ENCODE measurements at regions not wholly inside any gene's neighbourhood (a gene's known extent, or its start where the extent isn't known, plus 50 kb on each side); places are given as distances from the start of the nearest gene placed in this dataset.

DNA sequence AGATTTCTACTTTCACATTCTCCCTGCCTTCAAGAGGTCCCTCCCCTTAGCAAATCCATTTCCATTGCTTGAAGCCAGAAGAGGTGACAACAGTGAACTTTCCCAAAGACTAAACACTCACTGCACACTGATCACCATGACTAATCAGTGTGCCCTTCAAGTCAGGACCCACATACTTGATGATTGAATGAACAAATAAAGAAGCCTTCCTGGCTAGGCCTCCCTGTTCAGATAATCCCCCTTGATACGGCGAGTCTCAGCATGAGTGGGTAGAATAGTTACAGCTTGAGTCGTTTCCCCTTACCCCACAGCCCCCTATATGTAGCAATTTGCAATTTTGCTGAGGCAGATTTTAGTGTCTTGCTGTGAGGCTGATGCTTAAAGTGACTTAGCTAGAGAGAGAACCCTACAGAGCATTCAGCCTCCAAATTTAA is 102.2 kb downstream of the UNC5CL start:
- no peak for DNase-seq

DNA sequence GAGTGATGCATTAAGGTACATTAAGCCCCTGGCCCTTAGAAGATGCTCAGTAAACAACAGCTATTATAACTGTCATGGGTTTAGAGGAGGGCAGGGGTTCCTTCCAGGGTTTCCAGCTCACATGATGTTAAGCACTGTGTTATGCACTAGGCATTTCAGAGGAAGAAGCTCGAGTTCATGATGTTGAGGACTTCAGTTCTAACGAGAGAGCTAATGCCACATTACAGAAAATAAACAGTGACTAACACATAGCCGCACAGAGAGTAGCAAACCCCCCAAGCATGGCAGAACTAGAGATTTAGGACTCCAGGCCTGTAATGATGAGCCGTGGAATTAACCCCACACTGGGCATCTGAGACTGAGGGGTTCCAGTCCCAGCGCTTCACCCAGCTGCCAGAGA is 105.2 kb downstream of the UNC5CL start:
- DNase-seq, result no peak

DNA sequence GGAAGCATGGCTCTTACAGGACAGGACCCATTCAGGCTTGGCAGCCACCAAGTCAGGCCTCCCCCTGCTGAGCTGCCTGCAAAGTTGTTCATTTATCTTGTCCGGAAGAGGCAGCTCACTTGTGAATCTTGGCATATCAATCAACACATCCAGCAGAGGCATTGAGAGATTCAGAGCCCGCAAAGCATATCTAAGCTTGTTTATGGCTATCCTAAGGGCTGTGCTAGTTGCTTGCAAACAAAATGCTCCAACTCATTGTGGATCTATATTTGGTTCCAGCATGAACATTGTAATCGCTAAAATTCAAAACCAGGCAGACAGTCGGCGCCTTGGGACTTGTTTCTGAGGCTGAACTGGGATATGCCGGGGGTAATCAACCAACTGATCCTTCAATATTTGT is 106.1 kb downstream of the UNC5CL start:
- no peak for DNase-seq

DNA sequence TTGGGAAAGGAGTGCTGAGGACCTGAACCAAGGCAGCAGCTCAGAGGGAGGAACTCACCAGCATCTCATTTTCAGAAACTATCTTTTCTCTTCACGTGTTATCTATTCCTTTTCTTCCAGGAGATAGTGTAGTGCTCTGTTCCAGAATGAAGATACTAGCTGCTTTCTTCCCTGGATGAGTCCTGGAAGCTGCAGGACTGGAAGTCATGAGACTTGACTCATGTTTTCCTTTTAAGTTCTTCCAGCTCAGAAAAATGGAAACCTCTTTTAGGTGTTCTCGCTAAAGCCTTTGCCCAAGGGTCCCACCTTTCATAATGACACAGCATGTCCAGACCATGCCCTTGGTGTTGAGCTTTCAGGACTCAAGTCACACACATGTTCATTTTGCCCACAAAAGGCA is 106.7 kb downstream of the UNC5CL start:
- no peak for DNase-seq

DNA sequence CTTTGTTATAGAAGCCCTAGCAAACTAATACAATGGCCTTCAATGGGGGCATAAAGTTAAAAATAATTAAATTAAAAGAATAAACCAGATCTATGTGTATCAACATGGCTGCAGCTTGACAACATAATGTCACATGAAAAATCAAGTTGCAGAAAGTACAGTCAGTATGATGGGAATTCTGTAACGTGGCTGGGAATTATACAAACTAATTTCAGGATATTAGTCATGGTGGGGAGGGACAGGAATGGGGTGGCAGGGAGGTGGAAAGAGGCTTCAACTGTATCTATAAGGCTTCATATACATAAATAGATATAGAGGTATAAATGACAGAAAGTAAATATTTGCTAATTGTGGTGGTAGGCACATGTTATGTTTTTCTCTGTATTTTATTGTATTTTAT is 107.1 kb downstream of the UNC5CL start:
- DNase-seq, result no peak

DNA sequence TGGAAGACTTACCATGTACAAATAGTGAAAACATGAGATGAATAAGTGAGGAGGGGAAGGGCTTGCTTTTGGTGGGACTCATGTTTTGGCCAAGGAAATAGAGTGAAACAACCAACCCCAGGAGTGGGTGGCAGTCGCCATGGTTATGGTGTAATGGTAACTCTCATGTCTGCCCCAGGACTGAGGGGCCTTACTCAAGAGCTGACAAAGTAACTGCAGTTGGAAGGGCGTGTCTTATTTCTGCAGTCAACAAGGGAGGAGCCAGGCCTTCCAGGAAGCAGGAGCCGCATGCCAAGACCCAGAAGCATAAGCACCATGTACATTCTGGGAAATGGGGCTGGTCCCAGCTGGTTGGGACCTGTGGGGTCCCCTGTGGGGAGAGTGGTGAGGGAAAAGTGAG is 108.5 kb downstream of the UNC5CL start:
- no peak for DNase-seq

DNA sequence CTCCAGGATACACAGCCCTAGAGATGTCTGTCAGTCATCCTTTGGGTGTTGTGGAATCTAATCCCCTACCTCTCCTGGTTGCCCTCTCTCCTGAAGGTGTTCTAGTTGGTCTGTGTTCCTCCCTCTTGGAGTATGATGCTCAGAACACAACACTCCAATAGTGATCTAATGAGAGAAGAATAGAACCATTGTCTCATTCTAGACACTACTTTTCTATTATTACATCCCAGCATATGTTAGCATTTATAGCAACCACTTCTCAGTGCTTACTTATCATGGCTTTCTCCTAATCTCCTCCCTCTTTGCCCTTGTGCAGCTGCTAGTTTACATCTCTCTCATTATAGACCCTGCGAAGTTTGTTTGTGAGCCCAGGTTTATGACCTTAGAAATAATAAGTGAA is 109.0 kb downstream of the UNC5CL start:
- no peak for DNase-seq

DNA sequence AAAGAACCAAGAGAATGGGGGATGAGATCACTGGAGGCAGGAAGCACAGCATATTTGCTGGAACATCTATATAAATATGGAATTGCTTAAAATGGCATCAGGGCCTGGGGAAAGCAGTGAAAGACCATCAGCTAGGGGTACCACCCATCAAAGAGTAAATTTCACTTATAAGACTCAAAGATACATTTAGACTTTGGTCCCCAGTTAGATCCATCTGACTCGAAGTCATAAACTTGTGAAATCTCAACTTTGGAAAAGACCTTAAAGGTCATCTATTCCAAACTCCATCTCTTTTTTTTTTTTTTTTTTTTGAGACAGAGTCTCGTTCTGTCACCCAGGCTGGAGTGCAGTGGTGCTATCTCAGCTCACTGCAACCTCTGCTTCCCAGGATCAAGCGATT is 109.8 kb downstream of the UNC5CL start:
- DNase-seq, result no peak

DNA sequence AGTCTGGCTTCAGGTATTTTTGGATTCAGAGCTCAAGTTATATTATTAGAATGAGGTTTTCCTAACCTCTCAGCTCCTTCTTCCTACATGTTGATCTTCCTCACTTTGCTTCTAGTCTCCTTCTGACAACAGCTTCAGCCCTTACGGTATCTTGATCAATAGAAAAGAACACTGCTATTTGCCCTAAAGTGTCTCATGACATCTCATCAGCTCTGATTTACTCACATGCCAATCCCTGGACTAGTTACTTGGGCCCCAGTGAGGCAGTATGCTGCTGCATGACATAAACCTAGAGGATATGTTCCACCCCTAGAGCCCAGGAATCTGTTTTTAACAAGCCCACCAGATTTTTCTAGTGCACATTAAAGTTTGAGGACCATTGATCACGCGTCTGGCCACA is 110.3 kb downstream of the UNC5CL start:
- no peak for DNase-seq

DNA sequence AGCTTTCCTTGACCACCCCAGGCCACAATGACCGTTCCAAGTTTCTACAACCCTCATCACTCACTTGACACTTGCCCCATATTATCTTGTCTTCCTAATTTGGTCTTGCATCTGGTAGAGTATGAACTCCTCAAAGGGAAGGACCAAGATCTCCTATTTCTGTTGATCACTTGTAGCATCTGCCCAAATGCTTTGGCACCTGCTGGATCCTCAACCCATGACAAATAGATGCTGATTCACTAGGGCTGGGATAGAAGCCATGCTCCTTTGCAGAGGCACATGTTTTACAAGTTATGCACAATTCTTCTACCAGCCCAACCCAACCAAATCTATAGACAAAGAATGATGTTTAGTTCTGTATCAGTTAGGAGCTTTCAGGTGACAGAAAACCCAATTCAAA is 110.7 kb downstream of the UNC5CL start:
- no peak for DNase-seq

DNA sequence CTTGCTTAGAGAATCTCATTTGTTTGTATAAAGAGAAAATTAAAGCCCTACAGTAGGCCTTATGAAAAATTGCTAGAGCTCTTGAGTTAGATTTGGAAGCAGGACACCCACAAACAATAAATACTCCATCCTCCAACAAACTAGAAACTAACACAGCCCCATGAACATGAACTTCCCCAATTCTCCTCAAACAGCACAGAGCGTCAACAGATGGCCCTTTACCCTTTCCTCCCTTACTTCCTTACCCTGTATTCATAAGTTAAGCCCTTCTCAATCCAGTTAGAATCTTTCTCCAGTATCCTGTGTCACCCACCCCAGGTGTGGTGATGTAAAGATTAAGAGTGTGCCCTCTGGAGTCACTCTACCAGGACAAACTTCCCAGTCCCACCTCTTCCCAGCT is 113.7 kb downstream of the UNC5CL start:
- DNase-seq, result no peak

DNA sequence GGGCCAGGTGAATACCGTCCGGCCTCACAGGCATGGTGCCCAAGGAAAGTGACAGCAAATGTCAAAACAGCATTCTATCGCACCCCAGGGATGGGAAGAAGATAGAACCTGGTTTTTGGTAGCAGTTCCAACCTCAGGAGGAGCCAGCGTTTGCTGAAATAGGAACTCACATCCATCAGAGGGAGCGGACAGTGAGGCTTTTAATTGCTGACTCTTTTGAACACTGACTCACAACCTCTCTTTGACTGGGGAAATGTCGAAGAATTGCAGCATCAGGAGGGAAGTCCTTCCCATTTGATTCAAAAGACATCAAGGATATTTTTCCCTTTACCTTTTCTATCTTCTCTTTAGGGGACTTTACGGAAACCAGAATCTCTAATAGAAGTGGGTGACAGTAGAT is 114.2 kb downstream of the UNC5CL start:
- no peak for DNase-seq

DNA sequence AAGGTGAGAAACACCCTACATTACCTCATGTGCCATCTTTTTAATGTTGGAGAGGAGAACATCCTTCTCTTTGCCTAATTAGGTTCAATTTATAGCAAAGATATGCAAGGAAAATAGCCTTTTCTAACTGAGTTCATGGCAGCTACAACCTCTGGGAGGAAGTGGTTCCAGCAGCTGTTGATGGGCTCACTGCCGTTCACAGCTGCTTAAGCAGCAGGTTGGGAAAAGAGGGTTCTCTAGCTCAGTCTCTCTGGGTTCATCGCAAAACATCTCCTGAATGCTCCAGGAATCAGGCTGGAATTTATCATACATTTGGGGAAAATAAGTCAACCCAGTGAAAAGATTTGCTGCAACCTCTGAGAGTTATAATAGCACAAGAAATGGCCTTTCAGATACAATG is 115.1 kb downstream of the UNC5CL start:
- DNase-seq, result no peak

DNA sequence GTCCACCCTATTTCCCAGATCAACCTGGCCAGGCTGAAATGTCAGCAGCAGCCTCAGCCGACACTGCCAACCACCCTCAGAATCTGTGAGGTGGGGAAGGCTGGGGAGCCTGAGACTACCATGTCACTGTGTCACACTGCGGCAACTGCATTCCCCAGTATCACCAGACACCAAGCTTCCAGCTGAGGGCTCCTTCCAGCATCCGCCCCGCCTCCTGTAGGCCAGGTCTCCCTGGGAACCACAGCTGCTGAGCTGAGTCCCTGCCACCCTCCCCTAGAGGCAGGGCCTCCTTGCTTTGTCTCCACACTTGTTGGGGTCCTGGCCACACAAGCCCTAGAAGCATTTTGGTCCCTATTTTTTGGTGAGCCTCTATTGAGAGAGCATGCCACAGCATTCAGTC is 115.7 kb downstream of the UNC5CL start:
- no peak for DNase-seq

DNA sequence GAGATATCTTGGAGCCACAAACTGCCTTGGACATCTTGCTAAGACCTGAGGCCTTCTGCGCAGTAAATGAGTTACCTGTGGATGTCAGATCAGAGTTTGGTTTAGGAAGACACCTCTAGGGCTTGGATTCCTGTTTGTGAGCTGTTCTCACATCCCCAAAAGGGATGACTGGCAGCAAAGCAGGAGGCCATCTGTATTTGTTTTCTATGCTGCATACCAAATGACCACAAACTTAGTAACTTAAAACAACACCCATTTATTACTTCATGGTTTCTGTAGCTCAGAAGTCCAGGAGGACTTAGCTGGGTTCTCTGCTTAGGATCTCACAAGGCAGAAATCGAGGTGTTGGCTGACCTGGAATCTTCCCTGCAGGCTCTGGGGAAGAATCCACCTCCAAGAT is 116.7 kb downstream of the UNC5CL start:
- no peak for DNase-seq

DNA sequence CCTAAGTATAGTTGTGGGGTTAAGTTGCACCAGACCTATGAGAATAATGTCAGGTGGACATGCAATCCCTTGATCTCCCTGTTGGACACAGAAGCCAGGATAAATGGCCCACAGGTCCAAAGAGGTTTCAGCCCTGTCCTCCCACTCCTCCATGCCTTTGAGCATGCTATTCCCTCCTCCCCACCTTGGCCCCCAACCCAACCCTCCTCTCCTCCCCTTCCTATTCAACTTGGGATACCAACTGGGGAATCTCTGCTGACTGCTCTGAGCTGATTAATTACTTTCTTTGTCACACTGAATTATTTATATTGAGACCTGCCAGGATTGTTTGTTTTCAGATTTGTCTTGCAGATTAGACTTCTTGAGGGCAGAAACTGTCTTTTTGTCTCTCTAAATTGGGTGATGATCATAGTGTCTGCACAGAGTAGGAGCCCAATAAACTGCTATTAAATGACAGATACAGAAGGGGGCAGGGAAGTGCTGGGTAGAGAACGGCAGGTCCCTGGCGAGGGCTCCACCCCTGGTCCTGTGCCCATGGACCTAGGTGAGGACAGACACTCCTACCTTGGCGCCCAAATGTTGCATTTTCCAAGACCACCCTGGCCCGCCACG is 120.9 kb downstream of the UNC5CL start:
- no peak for DNase-seq

DNA sequence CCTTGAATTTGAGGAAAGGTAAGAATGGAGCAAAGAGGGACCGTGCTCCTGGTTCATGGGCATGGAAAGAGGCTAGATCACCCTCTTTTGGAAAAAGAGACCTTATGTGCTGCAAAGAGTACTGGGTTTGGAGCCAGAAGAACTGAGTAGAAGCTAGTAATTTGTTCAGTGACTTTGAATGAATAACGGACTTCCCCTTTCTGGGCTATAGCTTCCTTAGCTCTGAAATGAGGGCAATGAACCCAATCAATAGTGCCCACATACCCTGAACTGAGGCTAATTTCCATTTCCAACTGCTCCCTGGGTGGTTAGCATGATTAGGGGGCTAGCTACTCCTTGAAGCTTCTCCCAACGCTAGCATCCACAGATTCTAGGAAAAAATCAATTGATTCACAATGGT is 121.4 kb downstream of the UNC5CL start:
- no peak for DNase-seq

DNA sequence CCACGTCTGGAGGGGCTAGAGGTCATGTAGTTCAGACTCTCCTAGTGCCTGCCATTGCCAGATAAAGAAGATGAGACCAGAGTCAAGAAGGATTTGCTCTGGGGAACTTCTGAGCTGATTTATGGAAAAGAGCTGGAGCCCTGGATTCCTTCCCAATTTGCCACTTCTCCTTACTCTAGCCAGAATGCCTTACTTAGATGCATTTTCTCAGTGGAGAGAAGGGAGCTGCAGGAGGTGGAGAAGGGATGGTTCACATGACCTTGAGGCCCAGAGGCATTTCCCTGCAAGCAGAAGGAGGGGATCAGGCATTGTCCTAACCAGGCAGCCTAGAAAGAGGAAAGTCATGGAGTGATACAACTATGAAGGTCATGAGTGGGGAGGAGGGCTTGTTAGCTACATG is 122.2 kb downstream of the UNC5CL start:
- no peak for DNase-seq

DNA sequence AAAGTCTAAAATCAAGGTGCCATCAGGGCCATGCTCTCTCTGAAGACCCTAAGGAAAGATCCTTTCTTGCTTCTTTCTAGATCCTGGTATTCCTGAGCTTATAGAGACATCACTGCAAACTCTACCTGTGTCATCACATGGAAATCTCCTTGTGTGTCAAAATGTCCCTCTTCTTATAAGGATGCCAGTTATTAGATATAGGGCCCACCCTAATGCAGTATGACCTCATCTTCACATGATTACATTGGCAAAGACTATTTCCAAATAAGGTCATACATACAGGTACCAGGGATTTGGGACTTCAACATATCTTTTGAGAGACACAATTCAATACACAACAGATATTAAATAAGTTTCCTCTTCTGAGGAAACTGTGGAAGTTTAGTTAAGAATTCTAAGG is 123.9 kb downstream of the UNC5CL start:
- no peak for DNase-seq

DNA sequence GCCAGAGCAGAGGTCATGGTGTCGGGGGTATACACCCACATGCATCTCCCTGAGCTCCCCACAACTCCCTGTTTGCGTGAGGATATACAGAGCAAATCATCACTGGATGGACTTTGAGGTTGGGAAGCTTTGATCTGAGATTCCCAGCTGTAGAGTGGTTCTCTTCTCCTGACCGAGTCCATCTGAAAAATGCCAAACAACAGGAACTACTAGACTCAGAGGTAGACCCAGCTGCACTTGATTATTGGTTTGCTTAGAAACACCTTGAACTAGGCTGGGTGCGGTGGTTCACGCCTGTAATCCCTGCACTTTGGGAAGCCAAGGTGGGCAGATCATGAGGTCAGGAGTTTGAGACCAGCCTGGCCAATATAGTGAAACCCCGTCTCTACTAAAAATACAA is 125.0 kb downstream of the UNC5CL start:
- DNase-seq, result no peak

DNA sequence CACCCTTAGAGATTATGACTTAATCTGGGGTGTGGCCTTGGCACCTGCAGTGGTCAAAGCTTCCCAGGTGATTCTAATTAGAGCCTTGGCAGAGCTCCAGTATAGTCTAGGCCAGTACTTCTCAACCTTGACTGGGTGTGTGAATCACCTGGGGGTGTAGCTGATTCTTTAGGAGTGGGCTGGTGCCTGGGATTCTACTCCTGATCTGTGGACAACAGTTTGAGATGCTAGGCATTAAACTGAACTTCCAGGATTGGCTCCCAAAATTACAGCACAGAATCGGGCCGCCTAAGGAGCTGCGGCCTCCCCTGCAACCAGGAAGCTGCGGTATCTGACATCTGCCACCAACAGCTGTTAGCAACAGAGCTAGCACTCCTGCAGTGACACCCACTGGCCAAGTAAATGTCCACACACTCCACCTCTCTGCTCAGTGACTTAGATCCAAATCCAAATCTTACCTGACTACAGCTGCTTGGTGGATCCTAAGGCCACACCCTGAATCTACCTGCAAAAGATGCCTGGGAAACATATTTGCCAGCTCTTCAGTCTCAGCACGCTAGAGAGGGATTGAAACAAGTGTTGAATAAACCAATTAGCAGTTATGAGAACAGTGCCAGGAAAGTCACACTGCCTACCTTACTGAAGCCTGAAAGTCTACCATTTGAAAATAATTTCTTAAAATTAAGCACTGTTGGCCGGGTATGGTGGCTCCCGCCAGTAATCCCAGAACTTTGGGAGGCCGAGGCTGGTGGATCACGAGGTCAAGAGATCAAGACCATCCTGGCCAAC is 126.7 kb downstream of the UNC5CL start:
- DNase-seq, result peak; percentile 45

DNA sequence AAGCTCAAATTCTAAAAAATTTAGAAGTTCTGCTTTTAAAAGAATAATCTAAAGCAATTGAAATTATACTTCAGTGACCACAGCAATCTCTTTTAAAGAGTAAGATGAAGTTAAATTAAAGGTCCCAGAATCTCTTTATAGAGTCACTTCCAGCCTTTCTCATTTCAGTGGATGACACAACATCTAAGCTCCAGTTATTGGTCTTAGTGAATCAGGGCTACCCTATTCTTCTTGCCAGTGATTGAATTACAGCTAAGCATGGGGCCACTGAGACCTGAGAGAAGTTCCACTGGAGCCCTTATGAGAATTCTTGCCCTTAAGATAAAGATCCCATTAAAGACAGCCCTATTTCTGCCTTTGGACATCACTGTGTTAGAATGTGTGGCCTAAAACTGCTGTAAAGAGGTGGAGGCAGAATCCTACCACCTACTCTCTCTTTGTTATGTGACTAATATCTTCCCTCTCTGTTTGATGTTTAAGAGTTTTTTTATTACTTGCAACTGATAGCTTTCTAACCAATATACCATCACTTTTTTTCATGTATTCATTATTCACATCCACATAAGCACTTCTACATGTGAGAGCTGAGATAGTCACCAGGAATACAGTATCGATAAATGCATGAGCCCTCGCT is 128.6 kb downstream of the UNC5CL start:
- DNase-seq, result no peak

DNA sequence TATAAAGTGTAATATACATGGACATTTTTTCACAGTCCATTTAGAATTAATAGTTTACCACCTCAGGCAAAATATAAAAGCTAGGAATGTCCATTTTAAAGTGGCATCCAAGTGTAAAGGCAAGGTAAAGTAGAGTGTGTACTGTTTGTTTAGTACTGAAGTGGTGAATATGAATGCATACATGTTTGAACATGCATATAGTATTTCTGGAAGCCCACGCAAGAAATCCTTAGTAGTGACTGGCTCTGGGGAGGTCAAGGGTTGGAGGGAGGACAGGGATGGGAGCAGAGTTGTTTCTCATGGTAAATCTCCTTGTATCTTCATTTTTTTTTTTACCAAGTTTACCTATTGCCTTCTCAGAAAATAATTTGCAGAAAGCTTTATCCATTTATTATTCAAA is 129.2 kb downstream of the UNC5CL start:
- no peak for DNase-seq

DNA sequence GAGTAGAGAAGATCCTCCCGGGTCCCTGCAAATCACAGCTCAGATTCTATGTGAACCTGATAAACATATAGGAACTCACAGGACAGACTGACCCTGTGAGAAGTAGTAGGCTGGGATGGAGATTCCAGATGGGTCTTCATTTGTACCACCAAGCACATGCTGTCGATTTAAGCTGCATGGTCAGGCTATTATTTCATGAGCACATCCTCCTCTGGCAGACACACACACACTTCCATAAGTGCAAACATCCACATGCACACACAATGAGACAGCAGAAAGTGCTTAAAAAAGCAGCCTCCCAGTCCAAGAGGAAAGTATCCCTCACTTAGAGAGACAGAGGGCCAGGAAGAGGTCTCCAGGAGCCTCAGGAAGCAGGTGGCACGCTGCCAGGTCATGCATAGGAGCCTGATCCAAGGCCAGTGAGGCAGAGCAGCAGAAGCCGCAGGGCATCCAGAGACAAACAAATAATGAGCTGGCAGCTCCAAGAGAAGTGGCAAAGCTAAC is 131.8 kb downstream of the UNC5CL start:
- peak; percentile 7 for DNase-seq
